HG03442 (cell line): ENCODE measurements at regions not wholly inside any gene's neighbourhood (a gene's known extent, or its start where the extent isn't known, plus 50 kb on each side); places are given as distances from the start of the nearest gene placed in this dataset.

Source experiments
- ATAC-seq: cut with Tn5 transposase; IDR thresholded peaks from one replicate; pipeline ENCODE4 v1.9.1; 2021; ENCODE audit warnings: mild to moderate bottlenecking, moderate library complexity; ENCODE audit not compliant: unreplicated experiment

DNA sequence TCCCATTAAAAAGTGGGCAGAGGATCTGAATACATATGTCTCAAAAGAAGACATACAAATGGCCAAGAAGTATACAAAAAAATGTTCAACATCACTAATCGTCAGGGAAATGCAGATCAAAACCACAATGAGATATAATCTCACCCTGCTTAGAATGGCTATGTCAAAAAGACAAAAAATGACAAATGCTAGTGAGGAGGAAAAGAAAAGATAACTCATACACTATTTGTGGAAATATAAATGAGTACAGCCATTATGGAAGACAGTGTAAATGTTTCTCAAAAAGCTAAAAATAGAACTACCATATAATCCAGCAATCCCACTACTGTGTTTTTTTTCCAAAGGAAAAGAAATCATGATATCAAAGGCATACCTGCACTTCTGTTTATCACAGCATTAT, 450.7 kb downstream of the EFNA5 start:
- ATAC-seq: no peak

DNA sequence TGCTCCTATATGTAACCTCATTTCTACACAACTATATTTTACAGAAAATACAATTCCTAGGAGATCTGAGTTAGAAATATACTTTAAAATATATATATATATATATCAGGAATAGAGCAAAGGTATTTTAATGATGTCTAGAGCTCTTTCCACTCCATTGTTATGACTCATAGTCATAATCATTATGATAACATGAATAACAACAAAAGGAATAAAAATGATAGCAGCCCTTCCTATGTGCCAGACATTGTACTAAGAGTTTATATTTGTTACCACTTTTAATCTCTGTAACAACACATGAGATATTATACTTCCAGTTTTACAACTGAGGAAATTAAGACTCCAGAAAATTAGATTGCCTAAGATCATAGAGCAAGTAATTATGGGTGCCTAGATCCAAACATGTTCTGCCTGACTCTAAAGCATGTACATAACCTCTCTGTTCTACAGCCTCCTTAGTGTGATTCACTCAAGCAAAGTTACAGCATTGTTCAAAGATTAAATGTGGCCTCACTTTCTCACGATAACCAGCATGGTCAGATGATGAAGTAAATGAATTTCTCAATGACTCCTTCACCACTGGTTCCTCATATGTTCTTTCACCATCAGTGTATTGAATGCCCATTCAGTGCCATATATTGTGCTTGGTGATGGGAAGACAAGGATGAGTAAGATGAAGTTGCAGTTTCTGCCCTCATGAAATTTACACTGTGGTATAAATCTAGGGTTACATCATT, 452.1 kb downstream of the EFNA5 start:
- no peak for ATAC-seq

DNA sequence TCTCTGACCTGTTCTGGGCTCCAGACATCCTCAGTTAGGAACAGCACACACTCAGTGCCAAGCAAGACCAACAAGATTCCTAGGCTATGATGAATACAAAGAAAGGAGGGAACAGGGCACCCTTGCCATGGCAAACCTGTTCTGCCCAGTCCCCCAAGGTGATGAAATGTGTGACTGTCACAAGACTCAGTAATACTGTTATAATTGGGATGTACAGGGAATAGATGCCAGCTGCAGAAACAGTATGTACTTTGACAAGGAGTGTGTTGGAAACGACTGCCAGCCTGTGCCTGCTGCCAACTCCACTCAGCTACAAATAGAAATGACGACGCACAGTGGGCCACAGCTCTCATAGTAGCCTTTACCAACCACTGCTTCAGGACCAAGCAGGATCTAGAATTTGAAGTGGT, 453.0 kb downstream of the EFNA5 start:
- ATAC-seq: no peak

DNA sequence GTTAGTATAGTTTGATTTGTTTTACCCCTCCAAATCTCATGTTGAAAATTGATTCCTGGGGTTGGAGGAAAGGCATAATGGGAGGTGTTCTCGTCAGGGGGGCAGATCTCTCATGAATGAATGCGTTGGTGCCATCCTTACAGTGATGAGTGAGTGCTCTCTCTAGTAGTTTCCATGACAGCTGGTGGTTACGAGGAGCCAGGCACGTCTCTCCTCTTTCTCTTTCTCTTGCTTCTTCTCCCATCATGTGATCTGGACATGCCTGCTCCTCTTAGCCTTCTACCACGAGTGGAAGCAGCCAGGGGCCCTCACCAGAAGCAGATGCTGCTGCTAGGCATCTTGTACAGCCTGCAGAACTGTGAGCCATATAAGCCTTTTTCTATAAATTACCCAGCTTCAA, 454.1 kb downstream of the EFNA5 start:
- ATAC-seq: no peak

DNA sequence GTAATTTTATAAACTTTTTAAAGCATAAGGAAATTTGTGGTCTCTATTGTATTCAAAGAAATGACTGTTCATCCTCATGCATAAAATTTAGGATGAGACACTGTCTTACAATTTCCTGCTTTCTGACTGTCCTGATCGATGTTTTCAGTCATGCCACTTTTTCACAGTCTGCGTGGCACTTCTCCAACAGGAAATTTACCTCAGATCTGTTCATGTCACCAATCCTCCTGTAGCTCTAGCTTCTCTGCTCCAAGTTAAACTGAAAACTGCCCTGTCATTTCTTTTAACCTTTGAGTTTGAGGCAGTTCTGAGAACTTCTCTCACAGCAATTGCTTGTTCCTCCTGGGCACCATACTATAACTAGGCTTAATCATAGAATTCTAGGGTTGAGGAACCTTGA, 455.1 kb downstream of the EFNA5 start:
- no peak for ATAC-seq

DNA sequence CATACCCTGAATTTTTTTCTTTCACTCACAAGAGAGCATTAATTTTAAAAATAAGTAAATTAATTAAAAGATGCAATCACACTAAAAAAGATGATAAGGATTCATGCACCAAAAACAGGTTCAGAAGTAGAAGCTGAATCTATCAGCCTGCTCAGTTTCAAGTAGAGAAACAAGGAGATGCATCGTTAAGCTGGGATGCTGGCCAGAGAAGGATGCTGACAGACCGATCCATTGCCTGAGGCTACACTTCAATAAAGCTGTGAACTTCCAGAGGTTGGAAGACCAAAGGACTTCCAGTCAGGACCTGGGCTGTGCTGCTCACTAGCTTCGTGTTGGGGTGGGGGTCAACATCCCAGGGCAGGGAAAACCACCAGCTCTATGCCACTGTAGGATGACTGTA, 457.7 kb downstream of the EFNA5 start:
- no peak for ATAC-seq

DNA sequence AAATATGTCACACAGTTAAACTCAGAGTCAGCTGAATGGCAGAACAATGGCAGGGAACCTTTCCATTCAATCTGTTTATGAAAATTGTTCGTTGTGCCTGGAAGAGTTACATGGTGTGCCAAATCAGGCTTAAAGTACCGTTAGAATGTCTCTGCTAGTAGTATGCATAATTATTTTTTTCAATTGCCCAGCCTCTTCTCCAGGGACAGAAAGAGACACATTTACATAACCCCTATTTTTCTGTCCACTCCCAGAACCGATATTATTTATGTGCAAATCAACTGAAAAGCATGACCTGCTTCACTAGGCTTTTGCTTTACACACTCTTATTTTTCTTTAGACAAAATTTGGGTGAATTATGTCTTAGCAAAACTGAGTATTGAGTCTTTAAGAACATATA, 459.1 kb downstream of the EFNA5 start:
- no peak for ATAC-seq

DNA sequence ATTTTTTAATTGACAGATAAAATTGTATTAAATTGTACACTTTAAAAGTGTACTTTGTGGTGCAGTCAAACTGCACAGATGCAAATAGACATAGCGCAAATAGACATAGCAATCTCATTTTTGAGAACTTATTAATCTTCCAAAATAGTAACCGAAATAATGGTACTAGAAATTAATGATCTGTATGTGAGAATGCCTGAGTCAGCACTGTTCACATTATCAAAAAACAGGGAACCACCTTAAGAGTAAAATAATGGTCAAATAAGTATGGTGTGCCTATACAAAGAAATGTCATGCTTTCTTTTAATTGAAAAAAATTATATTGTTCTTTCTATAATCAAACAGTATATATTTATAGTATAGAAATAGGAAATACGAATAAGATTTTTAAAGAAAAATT, 461.9 kb downstream of the EFNA5 start:
- ATAC-seq: no peak

DNA sequence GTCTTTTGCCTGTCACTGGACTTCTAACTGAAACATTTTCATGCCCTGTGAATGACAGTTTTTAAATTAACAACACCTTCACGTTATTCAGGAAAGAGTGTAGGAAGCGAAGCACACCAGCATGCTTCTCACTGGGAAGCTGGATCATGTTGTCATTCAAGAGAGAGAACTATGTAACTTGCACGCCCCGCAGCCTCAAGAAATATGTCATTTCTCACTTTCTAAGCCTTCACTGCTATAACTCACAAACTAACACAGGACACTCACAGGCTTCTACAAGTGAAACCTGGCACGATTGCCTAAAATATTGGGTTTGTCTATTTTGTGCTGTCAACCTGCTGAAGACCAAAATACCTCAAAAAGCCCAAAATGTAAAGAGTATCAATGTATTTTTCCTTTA, 466.3 kb downstream of the EFNA5 start:
- ATAC-seq: no peak

DNA sequence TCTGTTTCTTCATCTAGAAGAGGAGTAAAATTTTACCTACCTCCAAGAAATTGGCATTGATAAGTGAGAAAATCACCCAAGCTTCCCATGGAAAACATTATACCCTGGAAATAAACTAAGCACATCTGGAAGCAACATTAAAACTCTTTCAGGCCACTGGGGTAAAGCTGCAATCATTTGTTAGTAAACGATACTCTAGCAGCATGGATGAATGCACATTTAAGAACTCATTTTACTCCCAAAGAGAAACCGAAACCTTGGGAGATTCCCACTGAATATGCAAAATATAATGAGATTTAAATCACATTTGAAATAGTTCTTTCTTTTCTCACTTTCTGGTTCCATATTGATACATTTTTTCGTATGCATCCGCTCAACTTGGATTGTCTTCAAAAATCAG, 467.5 kb downstream of the EFNA5 start:
- no peak for ATAC-seq

DNA sequence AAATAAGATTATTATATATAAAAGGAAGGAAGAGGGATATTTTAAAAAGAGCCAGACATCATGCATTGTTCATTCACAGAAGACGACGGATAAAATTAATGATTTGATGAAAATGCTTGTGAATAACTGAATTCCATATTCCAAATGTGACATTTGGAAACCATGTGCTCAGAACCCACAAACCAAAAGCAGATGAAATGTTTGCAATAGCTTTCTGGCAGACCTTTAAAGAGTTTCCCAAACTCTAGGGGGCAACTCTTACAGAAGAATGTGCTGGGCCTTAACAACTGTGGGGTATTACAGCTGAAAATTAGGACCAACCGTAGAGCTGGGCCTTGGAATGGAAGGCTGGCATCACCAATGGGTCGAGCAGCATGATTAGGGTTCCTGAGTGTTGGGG, 471.0 kb downstream of the EFNA5 start:
- no peak for ATAC-seq

DNA sequence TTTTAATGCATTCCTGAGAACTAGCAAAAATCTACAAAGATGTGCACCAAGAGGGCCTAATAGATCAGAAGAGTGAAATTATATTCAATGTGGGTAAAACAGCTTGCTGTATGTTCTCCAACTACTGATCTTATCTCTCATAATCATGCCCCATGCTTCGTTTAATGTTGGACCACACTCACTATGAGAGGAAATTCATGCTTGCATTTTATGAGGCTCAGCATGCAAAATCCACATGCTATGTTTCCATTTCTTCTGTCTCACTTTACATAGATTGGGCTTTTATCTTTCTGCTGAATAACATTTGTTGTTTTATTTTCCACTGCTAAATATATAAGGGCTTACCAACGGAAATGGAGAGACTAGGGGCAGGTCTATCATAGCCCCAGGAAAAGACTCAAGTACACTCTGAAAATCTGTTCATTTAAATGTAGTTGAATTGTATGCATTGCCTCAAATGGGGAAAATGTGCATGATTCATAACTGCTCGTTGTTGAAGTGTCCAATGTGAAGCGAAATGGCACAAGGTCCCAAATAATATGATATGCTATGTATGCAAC, 474.2 kb downstream of the EFNA5 start:
- no peak for ATAC-seq

DNA sequence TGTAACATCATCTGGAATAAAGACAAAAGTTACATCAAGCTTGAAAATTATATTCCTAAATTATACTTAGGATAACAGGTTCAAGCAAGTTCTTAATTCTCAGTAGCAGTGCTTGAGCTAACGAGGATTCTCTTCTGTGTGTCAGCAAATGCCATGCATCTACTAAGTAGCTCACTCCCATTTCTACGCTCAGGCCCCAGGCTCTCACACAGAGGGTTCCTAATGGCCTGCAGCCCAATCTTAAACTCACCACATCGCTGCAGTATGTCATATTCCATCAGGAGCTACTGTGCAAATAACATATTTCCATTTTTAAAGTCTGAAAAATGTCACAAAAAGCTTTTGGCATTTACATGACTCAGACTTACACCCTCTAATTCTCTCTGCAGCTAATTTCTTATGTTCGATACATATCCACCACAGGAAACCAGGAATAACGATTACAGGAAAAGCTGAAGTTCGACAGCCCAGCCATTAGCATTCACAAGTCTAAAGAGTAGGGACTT, 474.8 kb downstream of the EFNA5 start:
- no peak for ATAC-seq

DNA sequence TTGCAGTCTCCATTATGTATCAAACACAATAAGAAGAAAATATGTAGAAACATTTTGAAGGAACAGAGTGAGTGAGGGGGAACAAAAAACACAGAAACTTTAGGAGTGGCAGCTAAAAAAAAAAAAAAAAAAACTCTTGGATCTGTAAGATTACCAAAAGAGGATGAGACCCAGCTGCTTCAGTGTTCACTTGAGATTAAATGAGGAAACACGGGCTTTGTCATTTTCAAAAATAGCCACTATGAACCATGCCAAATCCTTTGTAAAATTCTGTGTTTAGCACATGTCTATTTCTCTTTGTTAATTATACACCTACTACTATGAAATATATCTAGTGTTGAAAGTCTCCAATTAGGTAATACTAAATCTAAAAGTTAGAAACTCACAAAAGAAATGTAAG, 485.9 kb downstream of the EFNA5 start:
- ATAC-seq: no peak

DNA sequence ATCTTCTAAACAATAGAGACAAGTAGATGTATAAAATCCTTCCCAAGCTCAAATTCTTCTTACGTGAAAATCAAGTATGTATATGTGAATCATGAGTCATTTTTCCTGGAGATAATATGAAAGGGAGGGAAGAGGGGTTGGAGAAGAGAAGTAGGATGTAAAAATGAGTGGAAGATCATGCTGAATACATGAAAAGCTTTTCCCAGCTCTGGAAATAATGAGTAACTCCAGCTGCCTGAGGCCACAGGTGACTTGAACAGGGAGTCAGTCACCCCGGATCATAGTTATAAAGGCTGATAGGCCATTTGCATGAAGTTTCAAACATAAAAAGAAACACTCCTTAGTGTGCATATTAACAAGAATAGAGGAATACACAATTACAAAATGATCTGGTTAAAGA, 486.7 kb downstream of the EFNA5 start:
- no peak for ATAC-seq

DNA sequence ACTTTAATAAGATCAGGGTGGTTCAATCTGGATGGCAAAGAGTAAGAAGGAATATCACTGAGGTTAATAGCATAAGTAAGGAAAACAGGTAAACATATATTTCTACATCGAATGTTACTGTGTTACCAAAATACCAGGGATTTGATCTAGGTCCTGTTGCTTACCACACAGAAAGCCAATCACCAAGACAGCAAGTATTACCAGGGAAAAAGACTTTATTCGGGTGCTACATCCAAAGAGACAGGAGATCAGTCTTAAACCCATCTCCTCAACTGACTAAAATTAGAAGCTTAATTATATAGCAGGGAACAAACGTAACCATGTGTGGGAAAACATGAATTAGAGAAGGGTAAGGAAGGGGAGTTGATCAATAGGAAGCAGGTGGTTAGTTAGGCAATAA, 500.1 kb downstream of the EFNA5 start:
- ATAC-seq: no peak

DNA sequence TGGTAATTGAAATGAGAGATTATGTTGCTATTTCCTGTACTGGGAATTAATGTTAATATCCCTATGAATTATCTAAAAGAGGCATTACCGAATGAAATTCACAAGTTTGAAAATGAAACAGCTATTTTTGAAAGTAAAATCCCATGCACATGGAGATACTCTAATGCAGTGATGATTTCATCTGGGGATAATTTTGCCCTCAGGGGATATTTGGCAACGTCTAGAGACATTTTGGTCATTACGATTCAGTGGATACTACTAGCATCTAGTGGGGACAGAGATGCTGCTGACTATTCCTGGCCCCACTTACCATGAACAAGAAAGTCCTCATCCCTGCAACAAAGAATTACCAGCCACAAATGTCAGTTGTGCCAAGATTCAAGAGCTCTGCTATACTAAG, 500.9 kb downstream of the EFNA5 start:
- ATAC-seq: no peak

DNA sequence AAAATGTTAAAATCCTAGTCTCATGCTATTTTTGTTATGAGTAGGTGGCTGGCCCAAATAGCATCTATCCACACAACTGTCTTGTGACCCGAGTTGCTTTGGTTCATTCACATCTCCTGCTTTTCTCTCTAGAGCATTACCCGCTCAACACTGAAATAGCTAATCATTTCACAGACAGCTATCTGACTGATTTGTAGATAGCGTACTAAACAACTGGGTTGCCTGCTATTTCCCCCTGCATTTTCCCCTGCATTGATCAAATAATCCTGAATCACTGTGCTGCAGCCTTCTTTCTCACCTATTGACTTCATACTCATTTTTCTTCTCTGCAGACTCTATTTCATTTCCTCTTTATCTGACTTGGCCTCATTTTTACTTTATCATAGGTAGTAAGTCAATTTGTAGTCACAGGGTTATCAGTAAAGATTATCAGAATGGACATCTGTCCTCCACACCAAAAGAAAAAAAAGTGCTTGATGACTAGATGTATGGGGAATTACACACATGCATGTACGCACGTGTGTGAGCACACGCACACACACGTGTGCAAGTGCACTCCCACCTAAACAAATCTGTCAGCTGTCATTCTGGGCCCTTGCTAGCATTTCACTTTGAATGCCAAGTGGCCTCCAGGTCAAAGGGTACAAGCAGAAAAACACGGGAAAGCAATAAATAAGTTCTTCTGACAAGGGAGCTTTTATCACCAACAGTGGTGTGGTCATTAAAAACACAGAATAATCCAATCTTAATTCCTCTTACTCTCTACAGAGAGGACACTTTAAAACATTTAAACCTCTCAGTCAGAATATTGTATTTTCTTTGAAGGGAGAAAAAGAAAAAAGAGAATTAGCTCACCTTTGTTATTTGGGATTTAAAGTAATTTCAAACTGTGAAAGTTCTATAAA, 501.6 kb downstream of the EFNA5 start:
- no peak for ATAC-seq

DNA sequence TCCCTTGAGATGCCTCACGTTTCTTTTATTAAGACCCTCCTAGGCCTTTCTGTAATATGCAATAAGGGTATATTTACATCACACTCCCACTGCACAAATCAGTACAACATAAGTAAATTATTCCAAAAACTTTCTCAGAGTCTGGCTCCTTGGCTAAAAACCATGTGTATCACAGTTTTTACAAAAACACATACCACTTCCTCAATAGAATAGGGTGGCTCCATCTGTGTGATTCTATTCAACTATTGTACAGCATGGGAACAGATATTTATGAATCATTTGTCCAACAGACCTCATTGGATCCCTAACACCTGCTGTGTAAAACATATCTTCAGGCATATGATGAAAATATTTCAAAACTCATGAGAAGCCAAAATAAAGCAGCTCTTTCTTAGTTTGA, 502.7 kb downstream of the EFNA5 start:
- ATAC-seq: no peak

DNA sequence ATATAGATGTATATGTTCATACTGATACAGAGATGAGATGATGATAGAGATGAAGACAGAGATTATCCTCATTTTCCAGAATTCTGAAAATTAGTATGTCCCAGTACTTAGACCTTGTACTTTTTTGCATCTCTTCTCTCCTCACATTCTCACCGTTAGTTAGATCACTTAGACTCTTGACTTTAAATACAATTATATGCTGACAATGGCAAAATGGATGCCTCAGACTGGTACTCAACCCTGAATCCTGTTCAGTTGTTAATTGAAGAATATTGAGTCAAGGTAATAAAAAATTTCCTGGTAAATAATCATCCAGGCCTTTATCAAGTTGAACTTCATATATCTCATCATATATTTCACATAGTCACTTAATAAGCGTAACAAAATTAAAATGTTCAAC, 505.4 kb downstream of the EFNA5 start:
- ATAC-seq: no peak

DNA sequence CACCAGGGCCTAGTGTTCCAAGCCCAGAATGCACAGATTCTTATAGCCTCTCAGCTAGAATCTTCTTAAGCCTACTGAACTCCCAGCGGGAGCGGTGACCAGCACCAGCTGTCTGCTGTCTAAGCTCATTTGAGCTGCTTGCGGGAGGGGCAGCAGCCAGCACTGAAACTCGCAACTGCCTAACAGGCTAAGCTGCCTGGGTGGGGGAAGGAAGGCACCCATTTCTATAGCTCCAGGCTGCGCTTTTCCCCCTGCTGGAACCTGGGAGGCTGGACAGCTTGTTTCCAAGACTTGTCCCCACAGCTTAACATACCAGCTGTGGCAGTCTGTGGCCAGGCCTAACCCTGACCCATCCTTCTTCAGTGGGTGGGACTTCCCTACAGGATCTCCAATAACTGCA, 512.9 kb downstream of the EFNA5 start:
- ATAC-seq: no peak

DNA sequence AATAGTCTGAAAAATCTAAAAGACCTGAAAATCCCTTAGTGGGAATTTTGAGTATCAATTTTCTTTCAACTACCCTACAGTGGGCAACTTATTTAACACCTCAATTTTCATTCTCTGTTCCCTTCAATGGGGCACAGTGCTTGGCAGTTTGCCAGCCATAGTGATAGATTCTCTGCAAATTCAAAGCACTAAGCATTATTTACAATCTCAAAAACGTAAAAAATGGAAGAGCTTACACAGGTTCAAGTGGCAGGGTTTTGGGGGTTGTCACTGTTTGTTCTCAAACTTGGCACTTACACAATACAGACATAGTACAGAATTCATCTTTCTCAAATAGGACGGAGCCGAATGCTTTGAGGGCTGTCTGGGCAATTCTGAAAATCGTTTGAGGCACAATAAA, 515.0 kb downstream of the EFNA5 start:
- no peak for ATAC-seq
